GM13977 (cell line): ENCODE measurements at regions not wholly inside any gene's neighbourhood (a gene's known extent, or its start where the extent isn't known, plus 50 kb on each side); places are given as distances from the start of the nearest gene placed in this dataset.

Experiments
- DNase-seq: peaks from one replicate; pipeline ENCODE4 v3.0.0; 2012; ENCODE audit warnings: low spot score
- CTCF ChIP-seq: IDR thresholded peaks from 2 replicates; pipeline ENCODE4 v1.5.1; 2012; ENCODE audit warnings: mild to moderate bottlenecking, control low read depth; ENCODE audit not compliant: insufficient read depth; ENCODE audit errors: extremely low read depth, missing control alignments
- in situ Hi-C: fragments of 300-500 bp; cut with MboI; formaldehyde crosslinking; loops from one replicate; pipeline ENCODE4 v1.12.0; 2022; ENCODE audit warnings: low sequenced_read_pairs, low pct_unique_long_range_greater_than_20kb, mixed read lengths, inconsistent platforms; ENCODE audit not compliant: unreplicated experiment

GRCh38 chr6:95501032-95501904 lies 76.1 kb upstream of the MANEA start:
- DNase-seq, result no peak
- in situ Hi-C loops, result no loop called here
- no peak for TF ChIP-seq CTCF

GRCh38 chr6:95503568-95503967 lies 73.8 kb upstream of the MANEA start:
- in situ Hi-C loops, result no loop called here
- no peak for TF ChIP-seq CTCF
- no peak for DNase-seq

- no peak for DNase-seq
- in situ Hi-C loops, result no loop called here
- no peak for TF ChIP-seq CTCF
These were observed 65.9 kb upstream of the MANEA start for GRCh38 chr6:95511404-95511803.

GRCh38 chr6:95515975-95516374 lies 61.4 kb upstream of the MANEA start:
- in situ Hi-C loops, result no loop called here
- no peak for TF ChIP-seq CTCF
- DNase-seq, result no peak

GRCh38 chr6:95517004-95517403 lies 60.3 kb upstream of the MANEA start:
- TF ChIP-seq CTCF, result no peak
- DNase-seq, result no peak
- in situ Hi-C loops, result no loop called here

GRCh38 chr6:95517568-95517967 lies 59.8 kb upstream of the MANEA start:
- in situ Hi-C loops, result no loop called here
- no peak for TF ChIP-seq CTCF
- DNase-seq, result no peak
